Stimulated activated CD4-positive, alpha-beta T cell treated with anti-CD3 and anti-CD28 coated beads, Interleukin-1b, Interleukin-23, amount 100 ng/mL, for 1 hour (primary cell): ENCODE measurements at regions not wholly inside any gene's neighbourhood (a gene's known extent, or its start where the extent isn't known, plus 50 kb on each side); places are given as distances from the start of the nearest gene placed in this dataset.
"Not testable (repeated sequence)": the region's sequence is repeated elsewhere in the genome, so short reads cannot be mapped to it uniquely, and the experiment has no call there.

ENCODE experiments used
- DNase-seq, 2 donors: peaks; one replicate each; pipeline ENCODE4 v3.0.0-alpha.2; 2020; ENCODE audit warnings: low read depth in 2 of 2

DNA sequence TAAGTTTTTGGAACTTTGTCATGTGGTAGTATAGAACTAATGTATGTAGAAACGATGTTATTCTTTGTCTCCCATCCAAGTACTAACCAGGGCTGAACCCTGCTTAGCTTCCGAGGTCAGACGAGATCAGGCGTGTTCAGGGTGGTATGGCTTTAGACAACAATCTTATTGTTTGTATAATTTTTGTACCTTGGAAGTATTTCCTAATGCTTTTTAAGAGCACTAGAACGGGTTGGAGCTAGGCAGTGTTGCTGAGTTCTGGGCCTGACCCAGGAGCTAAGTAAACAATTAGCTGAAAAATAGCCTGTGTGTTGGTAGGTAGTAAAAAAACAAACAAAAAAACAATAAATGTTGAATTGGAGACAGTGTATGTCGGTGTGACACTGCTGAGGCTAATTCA lies 244.3 kb downstream of the EMP1 start:
- DNase-seq = no peak

GRCh38 chr12:13437541-13437940 lies 241.0 kb downstream of the EMP1 start:
- DNase-seq = no peak

- DNase-seq = no peak
These were observed 240.3 kb downstream of the EMP1 start for GRCh38 chr12:13436696-13437391.

GRCh38 chr12:13436182-13436581 lies 239.7 kb downstream of the EMP1 start:
- DNase-seq = no peak

GRCh38 chr12:13435235-13435933 lies 238.9 kb downstream of the EMP1 start:
- DNase-seq = no peak

DNA sequence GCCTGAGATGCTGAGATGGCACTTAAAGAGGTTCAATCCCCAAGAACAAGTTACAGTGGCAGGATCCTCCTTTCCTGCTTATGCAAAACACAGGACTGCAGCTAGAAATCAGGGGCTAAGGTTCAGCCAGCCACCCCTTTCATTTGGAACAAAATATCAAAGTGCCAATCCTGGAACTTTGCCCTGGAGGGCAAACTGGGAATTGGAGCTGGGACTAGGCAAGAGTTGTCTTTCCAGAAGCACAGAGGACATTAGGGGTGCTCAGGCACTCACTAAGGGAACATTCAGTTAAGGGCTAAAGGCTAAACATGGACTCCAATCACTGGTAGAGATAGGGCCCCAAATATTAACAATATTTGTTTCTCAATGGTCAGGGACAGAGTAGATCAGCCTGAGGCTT lies 237.2 kb downstream of the EMP1 start:
- DNase-seq = no peak

- DNase-seq = no peak
These were observed 234.5 kb downstream of the EMP1 start for GRCh38 chr12:13431041-13431440.

DNA sequence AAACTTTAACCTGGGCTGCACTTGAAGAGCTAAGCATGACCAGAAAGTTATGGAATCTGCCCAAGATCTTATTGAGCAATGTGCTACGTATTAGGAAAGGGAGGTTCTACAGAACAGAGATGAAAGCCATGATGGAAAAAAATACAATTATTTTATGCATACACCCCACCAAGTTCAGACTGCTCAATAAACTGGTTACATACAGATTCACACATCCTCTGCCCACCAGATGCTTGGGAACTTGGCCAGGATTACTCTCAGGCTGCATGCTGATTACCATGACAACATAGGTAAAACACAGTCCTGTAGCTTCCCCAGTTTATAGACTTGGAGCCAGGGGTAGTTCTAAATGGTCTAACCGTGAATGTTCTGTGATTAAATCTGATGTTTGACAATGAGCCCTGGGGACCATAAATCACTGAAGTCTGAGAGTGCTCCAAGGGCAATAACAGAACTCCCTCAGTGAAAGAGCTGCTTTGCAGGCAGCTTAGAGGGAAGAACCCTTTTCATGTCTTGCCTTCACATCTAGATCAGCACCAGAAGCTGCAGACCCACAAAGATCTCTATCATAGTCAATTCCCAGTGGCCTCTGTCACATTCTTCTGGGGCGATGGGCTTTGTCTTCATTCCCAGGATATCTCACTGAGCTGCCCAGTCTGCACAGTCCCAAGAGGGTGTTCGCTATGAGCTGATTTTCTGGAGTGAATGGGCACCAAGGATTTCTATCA lies 232.2 kb downstream of the EMP1 start:
- no peak for DNase-seq

GRCh38 chr12:13425766-13426165 lies 229.2 kb downstream of the EMP1 start:
- DNase-seq = no peak

DNA sequence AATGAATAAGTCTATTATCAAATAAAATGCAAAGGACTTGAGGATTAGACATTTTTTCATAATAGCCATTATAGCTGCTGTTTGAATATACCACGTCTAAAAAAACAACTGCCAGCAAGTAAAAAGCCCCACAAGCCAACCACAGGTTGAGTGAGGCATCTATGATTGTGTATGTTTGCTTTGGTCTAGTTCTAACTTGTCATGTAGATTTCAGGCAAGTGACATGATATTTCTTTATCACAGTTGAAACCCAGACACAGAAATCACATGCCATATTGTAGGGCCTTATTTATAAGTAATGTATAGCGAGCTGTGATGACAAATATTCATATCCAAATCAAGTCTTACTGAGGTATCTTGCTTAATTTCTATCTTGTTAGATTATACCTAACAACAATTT lies 225.8 kb downstream of the EMP1 start:
- DNase-seq = no peak

DNA sequence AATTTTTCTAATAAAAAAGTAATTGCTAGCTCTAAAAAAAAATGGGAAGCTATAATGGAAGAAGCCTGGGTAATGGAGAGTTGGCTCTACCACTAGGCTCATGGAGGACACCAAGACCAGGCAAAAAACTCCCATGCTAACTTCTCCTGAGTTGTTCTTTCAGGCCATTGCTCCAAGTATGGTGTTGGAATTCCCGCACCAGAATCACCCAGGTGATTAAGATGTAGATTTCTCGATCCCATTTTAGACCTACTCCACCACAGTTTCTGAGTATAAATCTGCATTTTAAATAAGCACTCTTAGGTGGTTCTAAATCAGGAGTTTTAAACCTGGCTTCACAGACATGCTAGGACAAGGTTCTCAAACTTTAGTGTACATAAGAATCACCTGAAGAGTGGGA lies 221.0 kb downstream of the EMP1 start:
- no peak for DNase-seq

DNA sequence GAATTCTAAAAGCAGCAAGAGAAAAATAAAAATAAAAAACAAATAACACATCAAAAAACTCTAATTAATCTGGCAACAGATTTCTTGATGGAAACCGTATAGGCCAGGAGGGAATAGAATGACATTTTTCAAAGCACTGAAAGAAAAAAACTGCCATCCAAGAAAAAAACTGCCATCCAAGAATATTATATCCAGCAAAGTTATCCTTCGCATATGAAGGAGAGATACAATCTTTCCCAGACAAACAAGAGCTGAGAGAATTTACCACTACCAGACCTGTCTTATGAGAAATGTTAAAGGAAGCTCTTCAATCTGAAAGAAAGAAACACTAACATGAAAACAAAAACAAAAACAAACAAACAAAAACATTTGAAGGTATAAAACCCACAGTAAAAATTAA lies 214.8 kb downstream of the EMP1 start:
- no peak for DNase-seq

GRCh38 chr12:13405961-13406703 lies 209.6 kb downstream of the EMP1 start:
- no peak for DNase-seq

DNA sequence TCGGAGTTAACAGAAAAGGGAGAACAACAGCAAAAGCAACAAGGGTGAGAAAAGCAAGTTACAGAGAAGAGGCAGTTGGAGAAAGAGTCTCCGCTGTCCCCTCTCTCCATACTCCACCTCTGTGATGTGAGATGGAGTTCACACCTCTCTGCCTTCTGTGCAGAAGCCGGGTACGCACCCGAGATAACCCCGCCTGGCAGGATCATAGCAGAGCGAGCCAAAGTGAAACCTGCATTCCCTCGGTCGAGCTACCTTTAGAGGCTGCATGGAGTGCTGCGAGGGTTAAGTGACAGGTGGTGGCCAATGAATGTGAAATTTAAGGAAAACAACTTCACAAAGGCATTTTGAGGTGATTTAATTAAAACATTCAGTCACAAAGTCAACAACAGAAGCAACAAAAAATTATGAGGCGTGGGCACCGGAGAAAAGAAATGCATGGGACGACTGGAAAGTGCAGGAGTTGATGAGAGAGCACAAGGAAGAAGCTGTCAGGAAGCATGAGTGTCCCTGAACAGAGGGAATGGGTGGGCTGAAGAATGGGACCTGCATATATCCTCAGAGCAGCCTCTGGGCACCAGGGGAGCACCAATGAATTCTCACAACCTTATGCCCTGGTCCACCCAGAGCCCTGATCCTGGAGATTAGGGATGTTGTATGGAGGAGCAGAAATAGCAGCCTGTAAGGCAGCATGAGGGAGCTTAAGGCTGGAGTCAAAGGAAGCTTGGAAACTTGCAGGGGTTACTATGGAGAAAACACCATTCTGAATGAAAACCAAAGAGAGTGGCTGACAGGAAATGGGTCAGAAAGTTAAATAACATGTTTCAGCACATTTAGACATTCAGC lies 208.3 kb downstream of the EMP1 start:
- no peak for DNase-seq

DNA sequence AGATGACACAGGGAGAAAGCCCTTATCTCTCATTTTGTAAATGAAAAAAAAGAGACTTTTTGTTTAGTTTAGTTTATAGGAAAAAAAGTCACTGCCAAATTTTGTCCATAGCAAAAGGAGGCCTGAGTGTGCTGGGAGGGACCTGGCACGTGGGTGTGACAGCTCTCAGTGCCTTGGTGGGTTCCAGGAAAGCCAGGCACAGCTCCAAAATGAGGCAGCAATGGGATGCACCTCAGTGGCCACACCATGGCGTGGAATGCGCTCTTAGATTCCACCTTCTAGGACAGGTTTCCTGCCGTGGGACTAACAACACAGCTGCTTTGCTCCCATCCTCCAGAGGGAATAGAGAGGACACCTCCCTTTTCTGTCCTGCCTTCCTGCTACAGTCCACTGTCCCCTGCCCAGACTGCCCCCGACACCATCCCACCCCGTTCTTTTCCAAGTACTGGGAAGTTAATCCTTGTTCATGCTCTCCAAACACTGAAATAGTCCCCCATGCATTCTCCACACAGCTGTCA lies 207.6 kb downstream of the EMP1 start:
- no peak for DNase-seq

DNA sequence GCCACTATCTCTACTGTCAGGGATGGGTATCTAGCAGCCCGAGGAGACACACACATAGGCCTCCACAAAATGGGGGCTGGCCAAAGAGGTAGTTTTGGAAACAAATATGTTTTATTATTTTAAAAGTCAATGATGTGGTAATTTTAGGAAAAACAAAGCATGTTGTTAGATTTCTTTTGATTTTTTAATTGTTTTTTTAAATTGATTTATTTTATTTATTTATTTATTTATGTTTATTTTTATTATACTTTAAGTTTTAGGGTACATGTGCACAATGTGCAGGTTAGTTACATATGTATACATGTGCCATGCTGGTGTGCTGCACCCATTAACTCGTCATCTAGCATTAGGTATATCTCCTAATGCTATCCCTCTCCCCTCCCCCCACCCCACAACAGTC lies 194.8 kb downstream of the EMP1 start:
- not testable (repeated sequence) for DNase-seq

DNA sequence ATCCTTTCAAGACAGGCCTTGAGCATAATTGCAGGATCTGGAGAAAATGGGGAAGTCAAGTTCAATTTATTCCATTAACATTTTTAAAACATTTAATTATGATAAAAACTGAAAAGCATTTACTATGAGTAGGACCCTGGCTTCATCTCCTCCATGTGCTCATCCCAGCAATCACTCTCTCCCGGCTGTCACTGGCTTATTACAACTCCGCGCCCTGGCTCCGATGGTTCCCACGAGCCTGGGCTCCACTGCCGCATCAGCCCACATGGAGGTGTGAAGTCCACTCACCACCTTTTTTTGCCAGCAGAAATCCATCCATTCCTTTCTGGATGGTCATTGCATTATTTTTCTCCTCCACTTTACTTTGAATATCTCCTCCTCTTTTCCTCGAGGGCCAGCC lies 194.4 kb downstream of the EMP1 start:
- DNase-seq = no peak

DNA sequence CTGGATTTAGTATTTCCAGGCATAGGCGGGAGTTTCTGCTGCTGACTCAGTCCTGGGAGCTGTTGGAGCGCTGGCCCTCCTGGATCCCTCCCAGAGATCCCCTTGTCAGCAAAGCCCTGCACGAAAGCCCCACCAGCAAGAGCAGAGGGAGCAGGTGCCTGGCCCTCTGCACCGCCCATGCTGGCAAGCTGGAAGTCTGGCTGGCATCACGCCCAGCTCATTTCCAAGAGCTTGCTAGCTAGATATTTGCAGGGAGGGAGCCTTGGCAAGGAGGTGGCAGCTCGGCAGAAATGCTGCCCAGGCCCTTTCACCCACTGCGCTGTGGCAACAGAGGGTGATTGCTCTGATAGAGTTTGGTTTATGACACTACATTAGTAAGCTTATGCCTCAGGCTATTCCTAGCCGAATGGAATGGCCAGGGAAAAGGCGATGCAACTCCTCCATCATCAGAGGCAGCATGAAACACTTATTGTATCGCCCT lies 193.9 kb downstream of the EMP1 start:
- DNase-seq = no peak

- DNase-seq = no peak
These were observed 190.6 kb downstream of the EMP1 start for GRCh38 chr12:13387101-13387500.

- no peak for DNase-seq
These were observed 190.0 kb downstream of the EMP1 start for GRCh38 chr12:13386323-13387039.
